Kidney (tissue), 13 donors: ENCODE measurements at regions not wholly inside any gene's neighbourhood (a gene's known extent, or its start where the extent isn't known, plus 50 kb on each side); places are given as distances from the start of the nearest gene placed in this dataset.

Experiments
- DNase-seq, 5 donors: peaks; one replicate each; pipeline ENCODE4 v3.0.0-alpha.2; 2013 to 2020
- FAIRE-seq: peaks from 2 replicates; lab custom pipeline; 2012; peaks lifted over from hg19 to GRCh38; lab: Jason Lieb, UNC
- H3K27ac ChIP-seq, 2 donors: one replicate each; pipeline ENCODE4 v1.7.0; 2013; ENCODE audit warnings: low read depth in 2 of 2, low read length in 2 of 2, inconsistent platforms in 1 of 2
- H3K27me3 ChIP-seq: one replicate; pipeline ENCODE4 v1.7.1; 2013; ENCODE audit warnings: low read length, inconsistent platforms; ENCODE audit not compliant: control insufficient read depth, insufficient read depth
- H3K36me3 ChIP-seq, 3 donors: one replicate each; pipeline versions ENCODE4 v1.7.0 to v1.7.1; 2013; ENCODE audit warnings: low read length in 3 of 3, control low read depth in 1 of 3, inconsistent platforms in 1 of 3; ENCODE audit not compliant: insufficient read depth in 3 of 3, control insufficient read depth in 2 of 3
- H3K4me1 ChIP-seq, 3 donors: one replicate each; pipeline versions ENCODE4 v1.7.0 to v1.7.1; 2013; ENCODE audit warnings: low read length in 3 of 3, inconsistent platforms in 1 of 3, low read depth in 1 of 3; ENCODE audit not compliant: control insufficient read depth in 2 of 3, insufficient read depth in 2 of 3
- H3K4me3 ChIP-seq, 3 donors: one replicate each; pipeline versions ENCODE4 v1.7.0 to v1.8.1; 2013; ENCODE audit warnings: low read length in 3 of 3, control low read depth in 1 of 3, inconsistent platforms in 1 of 3
- H3K9ac ChIP-seq, 3 donors: one replicate each; pipeline versions ENCODE4 v1.7.0 to v1.7.1; 2013; ENCODE audit warnings: low read length in 3 of 3, control low read depth in 1 of 3, inconsistent platforms in 1 of 3
- H3K9me3 ChIP-seq, 3 donors: one replicate each; pipeline versions ENCODE4 v1.7.0 to v1.7.1; 2013; ENCODE audit warnings: low read length in 3 of 3, control low read depth in 1 of 3, inconsistent platforms in 1 of 3; ENCODE audit not compliant: control insufficient read depth in 2 of 3, insufficient read depth in 1 of 3
- CTCF ChIP-seq: IDR thresholded peaks from 3 replicates; pipeline ENCODE4 v1.5.1; 2012; ENCODE audit warnings: mild to moderate bottlenecking, moderate library complexity, borderline replicate concordance; ENCODE audit not compliant: insufficient read depth; ENCODE audit errors: extremely low read depth
- intact Hi-C: fragments of 100-400 bp; cut with DNase I; formaldehyde crosslinking; loops from one replicate; pipeline ENCODE4 v1.11.1; 2022
- donor health status: control.
- donor health status: control.
- donor health status: control.
- donor health status: control.
- donor health status: control.
- donor health status: DM: yes; HTN: yes; CAD: no.
- donor health status: Normal renal cell carcinoma (clear cell type).

DNA sequence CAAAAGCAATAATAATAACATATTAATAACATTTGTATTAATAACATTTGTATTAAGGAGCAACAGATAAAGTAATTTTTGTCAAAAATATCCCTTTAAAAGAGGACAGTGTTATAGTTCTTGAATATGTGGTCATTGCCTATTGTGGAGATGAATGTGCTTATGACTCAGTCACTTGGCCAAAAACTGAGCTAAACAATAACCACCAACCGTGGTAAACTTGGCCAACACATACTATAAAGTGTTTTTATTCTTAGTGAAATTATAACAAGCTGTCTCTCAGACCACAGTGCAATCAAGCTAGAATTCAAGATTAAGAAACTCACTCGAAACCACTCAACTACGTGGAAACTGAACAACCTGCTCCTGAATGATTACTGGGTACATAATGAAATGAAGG is 159.2 kb upstream of the PLPPR1 start:
- no peaks in the 10 kb centered on the region for H3K27me3 ChIP-seq
- FAIRE-seq (no peak), DNase-seq (no peak)
- TF ChIP-seq CTCF: no peak
- intact Hi-C loops: no loop called here
- H3K9me3 ChIP-seq: peaks cover 0 to 3% (median 0%) of the 10 kb centered on the region in 3 donors
- no peak overlapping the region for H3K9ac ChIP-seq
- H3K27ac ChIP-seq: no peak overlapping the region
- H3K36me3 ChIP-seq: no peaks in the 10 kb centered on the region
- H3K4me3 ChIP-seq: no peak overlapping the region
- no peaks in the 10 kb centered on the region for H3K4me1 ChIP-seq

DNA sequence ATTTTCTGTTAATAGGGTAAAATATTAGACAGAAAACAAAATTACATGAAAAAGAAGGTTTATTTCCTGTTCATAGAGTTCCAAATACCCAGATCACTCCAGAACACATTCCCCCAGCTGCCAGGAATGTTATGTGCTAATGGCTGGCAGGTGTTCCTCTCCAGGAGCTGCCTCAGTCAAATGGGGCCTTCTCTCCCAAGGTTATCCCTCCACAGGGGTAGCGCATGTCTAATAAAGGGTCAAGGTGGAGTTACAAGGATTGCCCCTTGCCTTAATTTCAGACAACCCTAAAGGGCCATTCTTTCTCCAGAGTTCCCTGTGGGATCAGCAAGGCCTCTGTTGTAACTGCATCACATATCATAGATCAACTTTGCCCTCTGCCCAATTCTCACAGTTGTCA is 148.6 kb upstream of the PLPPR1 start:
- no peak overlapping the region for H3K4me3 ChIP-seq
- FAIRE-seq: no peak
- DNase-seq: no peak
- H3K27ac ChIP-seq: no peak overlapping the region
- intact Hi-C loops: no loop called here
- no peaks in the 10 kb centered on the region for H3K27me3 ChIP-seq
- no peak overlapping the region for H3K9ac ChIP-seq
- no peak for TF ChIP-seq CTCF
- H3K36me3 ChIP-seq: no peaks in the 10 kb centered on the region
- no peaks in the 10 kb centered on the region for H3K9me3 ChIP-seq
- no peaks in the 10 kb centered on the region for H3K4me1 ChIP-seq

DNA sequence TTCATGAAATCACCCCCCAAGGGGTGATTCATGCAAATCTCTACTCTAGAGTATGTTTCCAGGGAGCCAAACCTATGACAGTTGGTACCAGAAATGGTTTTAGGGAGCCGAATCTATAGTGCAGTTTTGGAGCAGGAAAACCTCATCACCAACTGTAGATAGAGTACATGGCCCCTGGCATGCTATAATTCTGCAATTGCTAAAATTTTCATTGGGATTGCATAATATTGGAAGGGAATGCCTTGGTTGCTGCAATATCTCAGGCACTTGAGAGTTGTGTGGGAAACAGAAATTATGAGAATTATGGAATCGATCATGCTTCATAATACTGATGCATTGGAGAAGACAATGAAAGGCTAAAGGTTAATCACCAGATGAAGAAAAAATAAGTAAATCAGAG is 148.2 kb upstream of the PLPPR1 start:
- intact Hi-C loops: no loop called here
- Histone ChIP-seq H3K27ac (no peak overlapping the region), H3K4me1 (no peaks in the 10 kb centered on the region), H3K36me3 (no peaks in the 10 kb centered on the region), H3K9me3 (no peaks in the 10 kb centered on the region), H3K27me3 (no peaks in the 10 kb centered on the region), H3K9ac (no peak overlapping the region), H3K4me3 (no peak overlapping the region)
- TF ChIP-seq CTCF: no peak
- FAIRE-seq (no peak), DNase-seq (no peak)

DNA sequence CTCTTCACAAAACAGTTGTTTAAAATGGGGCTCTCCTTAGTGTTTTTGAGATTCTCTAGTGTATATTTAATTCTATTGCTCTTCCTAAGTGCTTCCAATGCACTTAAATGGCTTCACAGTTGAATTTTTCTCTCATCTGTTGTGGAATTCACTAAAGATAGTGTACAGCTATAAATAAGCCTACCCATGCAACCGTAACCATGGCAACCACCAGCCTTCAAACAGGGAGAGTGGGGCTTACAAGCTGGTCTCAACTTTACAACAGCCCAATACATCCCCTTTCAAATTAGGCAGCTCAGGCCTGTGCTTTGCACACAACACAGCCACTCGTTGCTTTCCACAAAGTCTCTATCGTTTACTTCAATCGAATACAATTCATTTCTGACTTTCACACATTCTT is 144.0 kb upstream of the PLPPR1 start:
- Histone ChIP-seq H3K9me3 (no peaks in the 10 kb centered on the region), H3K36me3 (no peaks in the 10 kb centered on the region), H3K4me1 (no peaks in the 10 kb centered on the region), H3K9ac (no peak overlapping the region), H3K27me3 (no peaks in the 10 kb centered on the region), H3K27ac (no peak overlapping the region), H3K4me3 (no peak overlapping the region)
- intact Hi-C loops: no loop called here
- peak in 3 of 5 donors; percentile 38 to 43 (median 42) for DNase-seq
- no peak for TF ChIP-seq CTCF
- no peak for FAIRE-seq
